Nephron (organoid): ENCODE measurements at regions not wholly inside any gene's neighbourhood (a gene's known extent, or its start where the extent isn't known, plus 50 kb on each side); places are given as distances from the start of the nearest gene placed in this dataset.

Source experiments
- H3K27ac Mint-ChIP-seq, 3 experiments: 2 replicates each; pipeline ENCODE4 v1.8.0; 2020; ENCODE audit warnings: mixed read lengths in 3 of 3, mild to moderate bottlenecking in 2 of 3, moderate library complexity in 1 of 3
- H3K27me3 Mint-ChIP-seq: 2 replicates; pipeline ENCODE4 v1.8.0; 2021; ENCODE audit warnings: low read depth, mild to moderate bottlenecking, moderate library complexity, mixed read lengths
- H3K36me3 Mint-ChIP-seq: 2 replicates; pipeline ENCODE4 v1.8.0; 2020; ENCODE audit warnings: low read depth, mixed read lengths
- H3K4me1 Mint-ChIP-seq: 2 replicates; pipeline ENCODE4 v1.8.0; 2020; ENCODE audit warnings: mixed read lengths
- H3K4me3 Mint-ChIP-seq, 3 experiments: 2 replicates each; pipeline ENCODE4 v1.8.0; 2020; ENCODE audit warnings: mild to moderate bottlenecking in 3 of 3, mixed read lengths in 3 of 3, moderate library complexity in 2 of 3
- H3K9me3 Mint-ChIP-seq: 2 replicates; pipeline ENCODE4 v1.8.0; 2020; ENCODE audit warnings: mixed read lengths
- CTCF ChIP-seq, 3 experiments: fragments of 200-600 bp; sonication (generic); IDR thresholded peaks; one replicate each; pipeline ENCODE4 v1.5.0; 2021; ENCODE audit warnings: antibody characterized with exemption in 3 of 3; ENCODE audit not compliant: unreplicated experiment in 3 of 3

GRCh38 chr3:174596447-174596982 is 262.6 kb upstream of the NAALADL2 start:
- no peak for TF ChIP-seq CTCF (IDR thresholded peaks at IDR 0.05; ENCODE audit: unreplicated experiment in 3 of 3)
- H3K4me1 Mint-ChIP-seq, result no peaks in the 10 kb centered on the region

GRCh38 chr3:174598885-174599439 is 260.2 kb upstream of the NAALADL2 start:
- H3K27ac Mint-ChIP-seq, result no peak overlapping the region
- TF ChIP-seq CTCF (IDR thresholded peaks at IDR 0.05; ENCODE audit: unreplicated experiment in 3 of 3), result no peak
- no peaks in the 10 kb centered on the region for H3K27me3 Mint-ChIP-seq
- H3K4me1 Mint-ChIP-seq, result no peaks in the 10 kb centered on the region
- no peak overlapping the region for H3K4me3 Mint-ChIP-seq
- peaks cover 15% of the 10 kb centered on the region for H3K9me3 Mint-ChIP-seq
- H3K36me3 Mint-ChIP-seq, result no peaks in the 10 kb centered on the region

More at GRCh38 chr3:174596447-174596982, 262.6 kb upstream of the NAALADL2 start:
- no peaks in the 10 kb centered on the region for H3K27me3 Mint-ChIP-seq
- H3K4me3 Mint-ChIP-seq, result no peak overlapping the region
- no peaks in the 10 kb centered on the region for H3K36me3 Mint-ChIP-seq
- peaks cover 3% of the 10 kb centered on the region for H3K9me3 Mint-ChIP-seq
- H3K27ac Mint-ChIP-seq, result no peak overlapping the region

- Mint-ChIP-seq H3K4me3 (no peak overlapping the region), H3K36me3 (peaks cover 4% of the 10 kb centered on the region), H3K4me1 (peaks cover 3% of the 10 kb centered on the region), H3K27me3 (no peaks in the 10 kb centered on the region), H3K27ac (no peak overlapping the region), H3K9me3 (peaks cover 16% of the 10 kb centered on the region)
- TF ChIP-seq CTCF (IDR thresholded peaks at IDR 0.05; ENCODE audit: unreplicated experiment in 3 of 3), result no peak
These were observed 246.0 kb upstream of the NAALADL2 start for GRCh38 chr3:174613173-174613572.

- Mint-ChIP-seq H3K4me1 (peaks cover 5% of the 10 kb centered on the region), H3K27me3 (no peaks in the 10 kb centered on the region), H3K9me3 (peaks cover 15% of the 10 kb centered on the region), H3K4me3 (no peak overlapping the region), H3K36me3 (peaks cover 4% of the 10 kb centered on the region), H3K27ac (no peak overlapping the region)
- TF ChIP-seq CTCF (IDR thresholded peaks at IDR 0.05; ENCODE audit: unreplicated experiment in 3 of 3), result no peak
These were observed 245.1 kb upstream of the NAALADL2 start for GRCh38 chr3:174614036-174614435.

GRCh38 chr3:174618368-174619080 is 240.6 kb upstream of the NAALADL2 start:
- Mint-ChIP-seq H3K9me3 (no peaks in the 10 kb centered on the region), H3K36me3 (no peaks in the 10 kb centered on the region), H3K4me3 (no peak overlapping the region), H3K27ac (no peak overlapping the region), H3K27me3 (no peaks in the 10 kb centered on the region), H3K4me1 (peaks cover 5% of the 10 kb centered on the region)
- TF ChIP-seq CTCF (IDR thresholded peaks at IDR 0.05; ENCODE audit: unreplicated experiment in 3 of 3), result no peak
